SJSA1 (cell line): ENCODE measurements at regions not wholly inside any gene's neighbourhood (a gene's known extent, or its start where the extent isn't known, plus 50 kb on each side); places are given as distances from the start of the nearest gene placed in this dataset.
A peak's percentile ranks its signal among the peaks of the same experiment; 100 is the strongest.
"Not testable (repeated sequence)": the region's sequence is repeated elsewhere in the genome, so short reads cannot be mapped to it uniquely, and the experiment has no call there.

Source experiments
- DNase-seq, 2 experiments: peaks; one replicate each; pipeline ENCODE4 v3.0.0-alpha.2; 2015 to 2020; ENCODE audit warnings: low spot score in 2 of 2, low read depth in 1 of 2
- H3K27ac ChIP-seq: fragments of 250-450 bp; sonication (Bioruptor Pico); 2 replicates; pipeline ENCODE4 v1.5.1; 2020; ENCODE audit warnings: mild to moderate bottlenecking, moderate library complexity
- H3K27me3 ChIP-seq: fragments of 250-450 bp; sonication (Bioruptor Pico); replicated peaks from 2 replicates; pipeline ENCODE4 v1.5.1; 2020; ENCODE audit warnings: mild to moderate bottlenecking, moderate library complexity
- H3K36me3 ChIP-seq: fragments of 250-450 bp; sonication (Bioruptor Pico); 2 replicates; pipeline ENCODE4 v1.5.1; 2020; ENCODE audit warnings: mild to moderate bottlenecking
- H3K4me1 ChIP-seq: fragments of 250-450 bp; sonication (Bioruptor Pico); replicated peaks from 2 replicates; pipeline ENCODE4 v1.6.1; 2021; ENCODE audit warnings: mild to moderate bottlenecking
- H3K4me3 ChIP-seq: fragments of 250-450 bp; sonication (Bioruptor Pico); 2 replicates; pipeline ENCODE4 v1.5.1; 2020; ENCODE audit warnings: mild to moderate bottlenecking
- H3K9me3 ChIP-seq: fragments of 250-450 bp; sonication (Bioruptor Pico); replicated peaks from 2 replicates; pipeline ENCODE4 v1.5.1; 2020; ENCODE audit warnings: mild to moderate bottlenecking

DNA sequence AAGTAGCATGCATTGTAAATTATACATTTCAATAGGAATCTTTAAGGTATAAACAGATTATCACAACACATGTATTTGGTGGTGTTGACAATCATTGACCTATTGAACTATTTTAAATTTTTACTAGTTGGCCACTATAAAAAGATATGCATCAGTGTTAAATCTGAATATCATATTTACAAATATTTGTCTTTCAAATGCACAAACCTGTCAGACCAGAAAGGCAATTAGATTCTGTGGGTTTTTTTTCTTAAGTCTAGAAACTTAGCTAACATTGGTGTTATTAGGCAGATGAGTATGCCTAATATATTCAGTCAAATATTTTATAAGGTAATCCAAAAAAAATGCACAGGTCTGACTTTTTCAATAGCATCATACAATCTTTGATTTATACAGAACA, 241.4 kb upstream of the DGKB start:
- Histone ChIP-seq H3K27ac (no peak overlapping the region), H3K4me1 (no peaks in the 10 kb centered on the region), H3K36me3 (no peaks in the 10 kb centered on the region), H3K9me3 (no peaks in the 10 kb centered on the region), H3K27me3 (no peaks in the 10 kb centered on the region), H3K4me3 (no peak overlapping the region)
- no peak for DNase-seq

DNA sequence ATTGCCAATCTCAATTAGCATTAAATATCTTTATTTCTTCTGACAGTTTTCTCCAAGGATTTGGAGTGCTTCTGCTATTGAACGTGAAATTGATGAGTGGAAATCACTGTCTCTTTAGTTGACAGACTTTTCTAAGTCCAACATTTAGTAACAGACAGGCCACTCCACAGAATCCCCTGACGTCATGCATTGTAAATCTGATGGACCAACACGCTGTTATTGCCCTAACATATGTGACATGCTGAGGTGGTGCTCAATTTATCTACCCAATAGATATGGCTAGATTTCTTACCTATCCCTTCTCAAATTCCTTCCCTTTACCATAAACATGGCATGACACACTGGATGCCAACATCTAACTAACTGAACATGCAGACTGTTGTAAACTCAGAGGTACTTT, 240.6 kb upstream of the DGKB start:
- Histone ChIP-seq H3K36me3 (no peaks in the 10 kb centered on the region), H3K27me3 (no peaks in the 10 kb centered on the region), H3K9me3 (no peaks in the 10 kb centered on the region), H3K4me1 (no peaks in the 10 kb centered on the region), H3K27ac (no peak overlapping the region), H3K4me3 (no peak overlapping the region)
- DNase-seq, result no peak

DNA sequence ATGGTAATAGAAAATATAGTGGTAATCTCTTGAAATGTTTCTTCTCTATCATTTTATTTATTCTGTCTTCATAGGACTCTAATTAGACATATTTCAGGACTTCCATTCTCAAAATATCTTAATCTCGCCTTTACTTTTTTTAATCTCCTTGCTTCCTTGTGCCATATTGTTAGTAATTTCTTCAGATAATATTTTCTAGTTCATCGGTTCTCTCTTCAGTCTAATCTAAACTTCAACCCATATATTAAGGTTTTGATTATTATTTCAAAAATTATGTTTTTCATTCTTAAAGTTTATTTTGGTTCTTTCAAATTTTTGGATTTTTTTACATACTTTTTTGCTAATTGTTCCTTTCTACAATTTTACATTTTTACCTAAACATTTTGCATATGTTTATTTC, 237.9 kb upstream of the DGKB start:
- DNase-seq, result no peak
- no peaks in the 10 kb centered on the region for H3K36me3 ChIP-seq
- H3K27me3 ChIP-seq, result no peaks in the 10 kb centered on the region
- peaks cover 9% of the 10 kb centered on the region for H3K4me1 ChIP-seq
- no peak overlapping the region for H3K27ac ChIP-seq
- no peaks in the 10 kb centered on the region for H3K9me3 ChIP-seq
- H3K4me3 ChIP-seq, result no peak overlapping the region

DNA sequence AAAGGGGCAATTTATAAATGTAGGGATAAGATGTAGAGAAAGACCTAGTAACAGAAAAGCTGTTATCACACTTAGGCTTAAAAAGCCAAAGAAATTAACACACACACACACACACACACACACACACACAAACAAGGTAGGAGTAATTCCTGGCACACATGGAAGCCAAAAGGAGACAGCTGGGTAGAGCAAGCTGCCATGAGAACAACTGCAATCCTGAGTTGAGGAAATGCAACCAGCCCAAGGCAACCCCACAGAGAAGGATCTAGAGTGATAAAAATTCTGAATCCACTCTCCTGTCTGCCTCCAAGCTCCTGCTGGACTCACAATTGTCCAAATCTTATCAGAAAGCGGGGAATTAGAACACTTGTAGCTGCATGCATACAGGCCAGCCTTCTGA, 229.1 kb upstream of the DGKB start:
- no peak for DNase-seq
- Histone ChIP-seq H3K4me3 (no peak overlapping the region), H3K27ac (peak overlapping the region; percentile 63), H3K36me3 (no peaks in the 10 kb centered on the region), H3K4me1 (peaks cover 31% of the 10 kb centered on the region), H3K27me3 (no peaks in the 10 kb centered on the region), H3K9me3 (no peaks in the 10 kb centered on the region)

DNA sequence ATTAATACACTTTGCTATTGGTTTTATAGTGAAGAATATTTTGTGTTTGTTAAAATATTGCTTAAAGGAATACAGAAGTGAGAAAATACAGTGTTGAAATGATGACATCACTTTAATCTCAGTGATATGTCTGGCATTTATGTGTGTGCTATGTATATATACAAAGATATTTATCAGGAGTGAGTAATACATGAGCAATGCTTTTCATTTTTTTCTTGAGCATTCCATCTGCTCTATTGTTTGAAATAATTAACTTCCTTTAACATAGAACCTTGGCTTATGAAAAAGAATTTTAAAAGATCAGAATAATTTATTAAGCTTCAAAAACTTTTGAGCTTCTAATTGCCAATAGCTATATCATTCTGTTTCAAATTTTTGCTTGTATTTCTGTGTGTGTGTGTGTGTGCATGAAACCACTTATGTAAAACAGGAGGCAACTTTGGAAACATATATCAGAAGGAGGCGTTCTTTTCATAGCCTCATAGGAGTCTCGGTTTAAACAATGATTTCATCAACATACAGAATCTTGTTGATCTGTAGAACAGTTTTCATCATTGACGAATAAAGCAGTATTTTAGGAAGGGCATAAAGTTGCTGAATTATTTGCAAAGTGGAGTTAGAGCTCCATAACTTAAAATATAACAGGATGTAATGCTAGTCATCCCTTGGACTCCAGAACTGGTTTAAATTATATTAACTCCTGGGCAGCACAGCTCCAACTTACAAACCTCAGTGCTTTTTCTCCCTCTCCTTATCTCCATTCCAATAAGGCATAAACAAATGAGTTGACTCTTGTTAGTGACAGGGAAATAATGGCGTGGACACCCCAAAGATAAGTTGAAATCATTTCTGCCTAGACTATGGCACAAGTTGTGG, 228.4 kb upstream of the DGKB start:
- peak overlapping the region; percentile 63 for H3K27ac ChIP-seq
- H3K4me1 ChIP-seq, result peaks cover 23% of the 10 kb centered on the region
- H3K9me3 ChIP-seq, result no peaks in the 10 kb centered on the region
- no peaks in the 10 kb centered on the region for H3K27me3 ChIP-seq
- H3K4me3 ChIP-seq, result no peak overlapping the region
- peak in 1 of 2 experiments; percentile 63 for DNase-seq
- no peaks in the 10 kb centered on the region for H3K36me3 ChIP-seq

DNA sequence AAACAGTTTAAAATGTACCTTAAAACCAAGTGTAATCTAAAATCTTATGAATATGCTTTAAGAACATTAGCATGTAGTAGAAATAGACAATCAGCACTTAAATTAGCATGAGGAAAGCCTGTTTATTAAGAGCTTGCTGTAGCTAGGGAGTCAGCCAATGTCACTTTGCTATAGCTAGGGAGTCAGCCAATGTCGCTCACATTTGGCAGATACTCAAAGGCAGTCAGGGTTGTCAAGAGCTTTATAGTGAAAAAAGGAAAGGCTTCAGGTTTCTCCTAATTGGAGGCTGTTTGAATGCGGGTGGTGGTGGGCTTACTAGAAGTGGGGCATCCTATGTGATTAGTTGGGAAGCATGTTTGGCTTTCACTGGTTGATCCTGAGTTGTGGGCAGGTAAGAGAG, 226.2 kb upstream of the DGKB start:
- Histone ChIP-seq H3K36me3 (no peaks in the 10 kb centered on the region), H3K9me3 (no peaks in the 10 kb centered on the region), H3K4me1 (peaks cover 28% of the 10 kb centered on the region), H3K4me3 (no peak overlapping the region), H3K27ac (no peak overlapping the region), H3K27me3 (no peaks in the 10 kb centered on the region)
- DNase-seq, result no peak

DNA sequence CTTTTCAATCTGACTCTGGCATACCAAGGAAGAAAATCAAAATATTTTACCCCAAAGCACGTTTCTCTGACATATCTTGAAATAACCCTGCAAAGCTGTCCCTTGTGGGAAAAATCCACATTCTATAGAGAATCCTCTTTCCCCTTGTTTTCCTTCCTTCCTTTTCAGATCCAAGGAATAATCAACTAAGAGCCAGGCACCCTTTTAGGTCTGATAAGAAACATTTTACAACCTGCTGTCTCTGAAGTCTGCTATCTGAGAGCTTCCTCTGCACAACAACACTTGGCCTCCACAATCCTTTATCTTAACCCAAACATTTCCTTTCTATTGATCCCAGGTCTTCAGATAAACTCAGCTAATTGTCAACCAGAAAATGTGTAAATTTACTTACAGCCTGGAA, 224.1 kb upstream of the DGKB start:
- H3K4me3 ChIP-seq, DNase-seq, H3K27ac ChIP-seq, H3K36me3 ChIP-seq, H3K27me3 ChIP-seq, H3K9me3 ChIP-seq: not testable (repeated sequence)
- peaks cover 24% of the 10 kb centered on the region for H3K4me1 ChIP-seq

DNA sequence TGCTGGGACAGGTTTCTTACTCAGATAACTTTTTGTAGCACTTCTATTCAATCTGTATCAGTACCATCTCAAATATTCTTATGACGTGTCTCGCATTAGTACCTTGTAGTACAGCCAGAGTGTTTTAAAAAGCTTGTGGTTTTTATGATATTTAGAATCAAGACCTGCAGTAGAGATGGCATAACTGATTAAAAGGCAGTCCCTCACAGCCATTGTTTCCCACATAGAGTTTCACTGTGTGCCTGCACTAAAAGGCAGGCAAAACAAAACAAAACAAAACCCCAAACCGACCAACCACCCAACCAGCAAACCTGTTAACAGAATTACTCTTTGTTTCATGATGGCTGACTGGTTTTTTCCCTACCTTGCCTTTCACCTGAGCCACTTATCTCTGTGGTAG, 221.3 kb upstream of the DGKB start:
- Histone ChIP-seq H3K4me3 (no peak overlapping the region), H3K36me3 (no peaks in the 10 kb centered on the region), H3K27me3 (no peaks in the 10 kb centered on the region), H3K27ac (no peak overlapping the region), H3K9me3 (no peaks in the 10 kb centered on the region), H3K4me1 (peaks cover 5% of the 10 kb centered on the region; the same call in 1 of the 2 replicates)
- DNase-seq, result no peak

DNA sequence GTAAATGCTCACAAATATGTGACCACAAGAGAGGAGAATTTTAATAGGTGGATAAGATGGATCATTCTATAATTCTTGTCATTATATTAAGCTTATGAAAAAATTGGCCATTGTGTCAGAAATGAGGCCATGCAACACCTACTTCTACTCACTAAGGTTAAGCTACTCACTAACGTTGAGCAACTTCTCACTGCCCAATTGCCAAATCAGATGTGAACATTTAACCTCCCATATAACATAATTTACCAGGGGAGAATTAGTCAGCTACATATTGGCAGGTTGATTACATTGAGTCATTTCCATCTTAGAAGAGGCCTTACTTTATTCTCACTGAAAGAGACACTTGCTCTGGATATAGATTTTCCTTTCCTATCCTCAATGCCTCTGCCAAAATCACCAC, 211.2 kb upstream of the DGKB start:
- Histone ChIP-seq H3K27ac (no peak overlapping the region), H3K4me1 (no peaks in the 10 kb centered on the region), H3K36me3 (no peaks in the 10 kb centered on the region), H3K9me3 (no peaks in the 10 kb centered on the region), H3K4me3 (no peak overlapping the region), H3K27me3 (no peaks in the 10 kb centered on the region)
- no peak for DNase-seq

DNA sequence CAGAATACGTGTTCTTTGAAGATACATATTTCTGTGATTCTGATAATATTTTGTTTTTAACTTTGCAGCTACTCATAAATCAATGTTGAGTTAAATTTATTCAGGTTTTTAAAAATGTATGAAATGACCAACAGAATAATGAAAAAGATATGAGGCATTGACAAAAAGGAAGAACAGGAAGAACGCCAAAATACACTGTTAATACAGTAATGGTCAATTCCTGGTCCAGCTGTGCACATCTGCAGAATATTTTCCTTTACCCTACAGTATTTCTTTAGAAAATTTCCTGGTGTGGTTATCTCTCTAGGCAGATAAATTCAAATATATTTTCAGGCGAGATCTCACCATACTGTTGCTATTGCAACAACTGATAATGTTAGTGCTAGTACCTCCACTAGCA, 203.2 kb upstream of the DGKB start:
- Histone ChIP-seq H3K27ac (no peak overlapping the region), H3K4me3 (no peak overlapping the region)

DNA sequence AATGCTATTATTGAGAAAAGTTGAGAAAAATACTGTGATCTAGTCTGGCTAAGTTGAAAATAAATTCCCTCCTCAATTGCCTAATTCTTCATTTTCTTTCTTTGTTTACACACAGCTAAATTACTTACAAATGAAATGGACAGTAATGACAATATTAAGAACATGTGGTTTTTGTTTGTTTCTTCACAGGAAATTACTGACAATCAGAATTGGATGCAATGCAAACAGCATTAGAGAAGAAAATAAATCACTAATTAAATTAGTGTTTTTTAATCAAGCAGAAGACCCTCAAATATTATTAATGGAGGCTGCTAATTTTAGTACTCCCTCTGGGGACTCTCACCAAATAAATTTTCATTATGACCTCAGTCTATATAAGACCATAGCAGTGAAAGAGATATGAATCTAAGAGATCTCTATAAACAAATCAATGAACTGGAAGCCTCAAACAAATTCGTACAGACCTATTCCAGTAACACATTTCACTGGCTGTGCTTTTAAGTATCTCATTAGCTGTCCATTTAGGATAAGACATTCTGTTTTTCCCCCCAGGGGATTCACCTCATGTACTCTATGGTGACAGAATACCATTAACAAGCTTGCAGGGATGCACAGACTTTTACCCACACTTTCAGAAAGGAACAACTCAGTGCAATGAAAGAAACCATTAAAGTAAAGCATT, 202.0 kb upstream of the DGKB start:
- DNase-seq, result no peak
- Histone ChIP-seq H3K4me1 (no peaks in the 10 kb centered on the region), H3K27me3 (no peaks in the 10 kb centered on the region; the same call in 1 of the 2 replicates), H3K27ac (no peak overlapping the region), H3K4me3 (no peak overlapping the region), H3K9me3 (no peaks in the 10 kb centered on the region), H3K36me3 (no peaks in the 10 kb centered on the region)

More for the DNA sequence above, 203.2 kb upstream of the DGKB start:
- Histone ChIP-seq H3K4me1 (no peaks in the 10 kb centered on the region), H3K9me3 (no peaks in the 10 kb centered on the region), H3K27me3 (no peaks in the 10 kb centered on the region), H3K36me3 (no peaks in the 10 kb centered on the region)
- no peak for DNase-seq

DNA sequence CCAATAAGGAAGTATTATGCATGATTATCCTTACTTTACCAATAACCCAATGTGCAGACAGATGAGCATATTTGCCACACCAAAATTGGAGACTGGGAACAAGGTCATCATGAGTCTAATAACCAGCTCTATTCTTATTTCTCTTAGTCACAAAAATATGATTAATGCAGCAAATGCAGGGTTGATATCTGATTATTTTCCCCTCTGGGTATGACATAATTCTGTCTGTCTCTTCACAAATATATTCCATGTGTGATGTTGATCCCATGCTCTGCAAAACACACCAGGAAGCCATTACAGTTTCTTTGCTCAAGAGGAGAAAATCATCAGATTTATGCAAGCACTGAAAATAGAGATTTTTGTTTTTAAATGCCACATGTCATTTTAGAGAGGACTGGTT, 196.5 kb upstream of the DGKB start:
- Histone ChIP-seq H3K36me3 (no peaks in the 10 kb centered on the region), H3K4me3 (no peak overlapping the region), H3K27me3 (no peaks in the 10 kb centered on the region; the same call in 1 of the 2 replicates), H3K4me1 (no peaks in the 10 kb centered on the region), H3K27ac (no peak overlapping the region), H3K9me3 (no peaks in the 10 kb centered on the region)
- DNase-seq, result no peak

DNA sequence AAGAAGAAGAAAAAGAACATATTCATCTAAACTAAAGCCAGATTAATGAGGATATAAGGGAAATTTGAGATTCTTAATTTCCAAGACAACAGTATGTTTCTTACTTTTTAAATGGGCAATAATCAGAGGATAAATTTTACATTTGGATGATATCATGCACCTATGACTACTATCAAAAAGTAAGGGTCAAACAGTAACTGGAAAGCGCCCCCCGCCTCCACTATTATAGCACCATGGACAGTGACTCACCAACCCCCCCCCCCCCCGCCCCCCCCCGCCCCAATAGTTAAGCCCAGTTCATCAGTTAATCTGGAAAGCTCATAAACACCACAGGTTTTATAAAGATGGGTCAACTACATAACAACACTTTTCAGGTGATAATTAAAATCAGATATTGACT, 194.3 kb upstream of the DGKB start:
- Histone ChIP-seq H3K36me3 (no peaks in the 10 kb centered on the region), H3K9me3 (no peaks in the 10 kb centered on the region), H3K27ac (no peak overlapping the region), H3K4me3 (no peak overlapping the region), H3K27me3 (no peaks in the 10 kb centered on the region; the same call in 1 of the 2 replicates), H3K4me1 (no peaks in the 10 kb centered on the region)
- DNase-seq, result no peak

DNA sequence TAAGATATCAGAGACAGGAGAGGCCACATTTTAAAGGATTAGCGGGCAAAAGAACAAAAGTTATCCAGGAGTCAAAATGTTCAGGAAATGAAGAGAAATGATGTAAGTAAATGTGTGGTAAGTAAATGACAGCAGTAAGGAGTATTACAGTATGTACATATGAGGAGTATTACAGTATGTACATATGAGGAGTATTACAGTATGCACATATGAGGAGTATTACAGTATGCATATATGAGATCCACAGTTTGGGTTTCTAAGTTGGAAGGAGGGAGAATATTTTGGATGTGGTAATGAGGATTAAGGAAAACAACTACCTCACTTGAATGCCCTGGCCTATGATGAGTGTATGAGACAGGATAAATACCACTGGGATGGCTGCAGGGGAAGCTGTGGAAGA, 192.4 kb upstream of the DGKB start:
- no peak overlapping the region for H3K27ac ChIP-seq
- H3K4me3 ChIP-seq, result no peak overlapping the region
- no peaks in the 10 kb centered on the region for H3K4me1 ChIP-seq
- DNase-seq, result no peak
- H3K27me3 ChIP-seq, result no peaks in the 10 kb centered on the region; the same call in 1 of the 2 replicates
- no peaks in the 10 kb centered on the region for H3K36me3 ChIP-seq
- no peaks in the 10 kb centered on the region for H3K9me3 ChIP-seq
